HCT116 (cell line): ENCODE measurements at regions not wholly inside any gene's neighbourhood (a gene's known extent, or its start where the extent isn't known, plus 50 kb on each side); places are given as distances from the start of the nearest gene placed in this dataset.

Source experiments
- ATAC-seq: fragments of 200-7000 bp; cut with Tn5 transposase; 2 replicates; pipeline ENCODE4 v1.9.1; 2020; ENCODE audit warnings: mild to moderate bottlenecking, moderate library complexity
- BruUV-seq: library from RNA; stranded (reverse); fragments of 400-500 nt; replicated peaks from 2 replicates; lab custom pipeline; 2021; lab: Mats Ljungman, UMichigan
- CTCF ChIA-PET: fragments of 300-600 bp; sonication (Branson Sonifier 250); formaldehyde crosslinking; loops from one replicate; lab custom pipeline; 2021; ENCODE audit warnings: antibody characterized with exemption; lab: Charles Lee
- POLR2A ChIA-PET: fragments of 300-600, 350-600 bp; sonication (Branson Sonifier 250); formaldehyde crosslinking; loops from one replicate; lab custom pipeline; 2021; ENCODE audit warnings: antibody characterized with exemption; lab: Charles Lee
- RAD21 ChIA-PET, 2 experiments: fragments of 300-600 bp; sonication (Branson Sonifier 250); formaldehyde crosslinking; loops; one replicate each; lab custom pipeline; 2023; ENCODE audit warnings: low total read pairs in 2 of 2; ENCODE audit not compliant: uncharacterized antibody in 2 of 2, unreplicated experiment in 2 of 2, low non-redundant PET in 1 of 2; lab: Charles Lee
- DNase-seq: peaks from one replicate; pipeline ENCODE4 v3.0.0-alpha.2; 2010; ENCODE audit warnings: low read depth, low spot score
- H2AFZ ChIP-seq: fragments of 200-600 bp; shearing (Covaris generic), sonication (generic); 2 replicates; pipeline ENCODE4 v1.6.1; 2017; ENCODE audit warnings: low read depth, mixed run types, mixed read lengths, antibody characterized with exemption, low read length; ENCODE audit not compliant: poor library complexity, severe bottlenecking
- H3K27ac ChIP-seq: 2 replicates; pipeline ENCODE4 v1.5.1; 2012; ENCODE audit warnings: low read depth, low read length
- H3K27me3 ChIP-seq: fragments of 200-600 bp; sonication (generic); 2 replicates; pipeline ENCODE4 v1.6.1; 2016; ENCODE audit warnings: mixed run types, low read length, mixed read lengths; ENCODE audit not compliant: insufficient read depth
- H3K36me3 ChIP-seq, 2 experiments: fragments of 200-500 bp in 1 of 2; fragments of 200-600 bp in 1 of 2; sonication (Bioruptor generic) in 1 of 2; sonication (generic) in 1 of 2; 2 replicates each; pipeline versions ENCODE4 v1.5.1 to v1.6.1; 2014 to 2016; ENCODE audit warnings: low read length in 2 of 2, inconsistent platforms in 1 of 2, mixed read lengths in 1 of 2, mixed run types in 1 of 2; ENCODE audit not compliant: insufficient read depth in 2 of 2, control insufficient read depth in 1 of 2
- H3K4me1 ChIP-seq, 2 experiments: fragments of 200-600 bp in 1 of 2; sonication (generic) in 1 of 2; 2 replicates each; pipeline versions ENCODE4 v1.5.1 to v1.6.1; 2012 to 2017; ENCODE audit warnings: low read length in 2 of 2, inconsistent platforms in 1 of 2, mild to moderate bottlenecking in 1 of 2, mixed read lengths in 1 of 2, mixed run types in 1 of 2, moderate library complexity in 1 of 2; ENCODE audit not compliant: insufficient read depth in 2 of 2, control insufficient read depth in 1 of 2
- H3K4me2 ChIP-seq: fragments of 200-600 bp; sonication (generic); 2 replicates; pipeline ENCODE4 v1.6.1; 2017; ENCODE audit warnings: mixed run types, low read length, mixed read lengths
- H3K4me3 ChIP-seq, 2 experiments: fragments of 200-600 bp in 1 of 2; sonication (generic) in 1 of 2; replicated peaks in 1 of 2; 2 replicates each; pipeline ENCODE4 v1.5.1; 2011 to 2016; ENCODE audit warnings: low read length in 2 of 2, control low read depth in 1 of 2, low read depth in 1 of 2, mild to moderate bottlenecking in 1 of 2, mixed read lengths in 1 of 2, mixed run types in 1 of 2
- H3K79me2 ChIP-seq: fragments of 200-600 bp; sonication (generic); 2 replicates; pipeline ENCODE4 v1.6.1; 2017; ENCODE audit warnings: mild to moderate bottlenecking, mixed run types, low read length, moderate library complexity, mixed read lengths; ENCODE audit not compliant: insufficient read depth
- H3K9ac ChIP-seq: fragments of 200-600 bp; sonication (generic); 2 replicates; pipeline ENCODE4 v1.6.1; 2016; ENCODE audit warnings: low read length, mixed read lengths
- H3K9me2 ChIP-seq: fragments of 200-600 bp; sonication (generic), shearing (Covaris generic); 2 replicates; pipeline ENCODE4 v1.6.1; 2017; ENCODE audit warnings: mixed run types, mild to moderate bottlenecking, moderate library complexity; ENCODE audit not compliant: insufficient read depth
- H3K9me3 ChIP-seq, 2 experiments: fragments of 200-500 bp in 1 of 2; fragments of 200-600 bp in 1 of 2; sonication (Bioruptor generic) in 1 of 2; sonication (generic) in 1 of 2; 2 replicates each; pipeline ENCODE4 v1.6.1; 2014 to 2017; ENCODE audit warnings: low read length in 2 of 2, mixed read lengths in 2 of 2, inconsistent platforms in 1 of 2, low read depth in 1 of 2, mild to moderate bottlenecking in 1 of 2, mixed run types in 1 of 2, moderate library complexity in 1 of 2; ENCODE audit not compliant: control insufficient read depth in 1 of 2, insufficient read depth in 1 of 2
- H4K20me1 ChIP-seq: fragments of 200-600 bp; sonication (generic), shearing (Covaris generic); 2 replicates; pipeline ENCODE4 v1.6.1; 2017; ENCODE audit warnings: mixed run types, mild to moderate bottlenecking, moderate library complexity; ENCODE audit not compliant: insufficient read depth
- CEBPB ChIP-seq: IDR thresholded peaks from 2 replicates; pipeline ENCODE4 v1.6.1; 2012; ENCODE audit warnings: low read depth
- EGR1 ChIP-seq: IDR thresholded peaks from 2 replicates; pipeline ENCODE4 v1.6.1; 2012; ENCODE audit warnings: low read depth
- EZH2 ChIP-seq: fragments of 200-600 bp; sonication (generic); IDR thresholded peaks from 2 replicates; pipeline ENCODE4 v1.6.1; 2017; ENCODE audit warnings: antibody characterized with exemption, mixed run types
- POLR2A ChIP-seq: IDR thresholded peaks from 2 replicates; pipeline ENCODE4 v1.7.0; 2011; ENCODE audit warnings: borderline replicate concordance; ENCODE audit not compliant: insufficient read depth, insufficient read length; ENCODE audit errors: extremely low read depth
- POLR2AphosphoS5 ChIP-seq: IDR thresholded peaks from 2 replicates; pipeline ENCODE4 v1.6.1; 2011; ENCODE audit warnings: mild to moderate bottlenecking, low read depth, low read length, moderate library complexity
- RAD21 ChIP-seq: IDR thresholded peaks from 2 replicates; pipeline ENCODE4 v1.6.1; 2012; ENCODE audit warnings: low read depth, mild to moderate bottlenecking
- SIN3A ChIP-seq: IDR thresholded peaks from 2 replicates; pipeline ENCODE4 v1.6.1; 2012; ENCODE audit warnings: low read depth
- ZFX ChIP-seq: fragments of 450-650 bp; IDR thresholded peaks from 2 replicates; pipeline ENCODE4 v1.6.1; 2017
- ZNF274 ChIP-seq: fragments of 200-500 bp; sonication (Bioruptor generic); IDR thresholded peaks from 2 replicates; pipeline ENCODE4 v1.6.1; 2014; ENCODE audit warnings: mild to moderate bottlenecking, low read depth, low read length, inconsistent platforms
- intact Hi-C: fragments of 100-400 bp; cut with micrococcal nuclease; formaldehyde crosslinking; loops from 2 replicates; pipeline ENCODE4 v1.10.0; 2022
- TF ChIP-seq, protein P1 (sequence below): IDR thresholded peaks from 2 replicates; pipeline ENCODE4 v1.6.1; 2011; ENCODE audit warnings: mild to moderate bottlenecking, low read length, moderate library complexity; ENCODE audit not compliant: insufficient replicate concordance; ENCODE audit errors: extremely low read depth
- TF ChIP-seq, protein P2 (sequence below): IDR thresholded peaks from 2 replicates; pipeline ENCODE4 v1.6.1; 2012; ENCODE audit warnings: low read depth
- TF ChIP-seq, protein P3 (sequence below): IDR thresholded peaks from 2 replicates; pipeline ENCODE4 v1.6.1; 2012
- TF ChIP-seq, protein P4 (sequence below): IDR thresholded peaks from 2 replicates; pipeline ENCODE4 v1.6.1; 2012

DNA sequence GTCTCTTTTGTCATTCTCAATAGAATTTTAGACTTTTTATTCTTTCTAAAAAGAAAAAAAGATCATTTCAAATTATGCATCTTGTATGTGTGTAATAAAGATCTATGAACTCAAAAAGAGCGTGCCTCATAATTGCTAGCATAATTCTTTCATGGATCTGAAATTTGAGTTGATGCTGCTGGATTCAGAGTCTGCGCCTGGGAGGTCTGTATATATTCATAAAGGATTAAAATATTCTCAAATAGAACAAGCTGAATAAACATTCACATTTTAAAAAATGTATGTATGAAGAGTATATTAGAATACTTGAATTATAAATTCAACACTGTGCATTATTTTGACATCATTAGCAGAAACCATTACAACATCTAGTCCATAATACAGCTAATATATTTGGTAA, 297.8 kb upstream of the GRAMD2B start:
- Histone ChIP-seq H3K4me3 (no peak overlapping the region), H4K20me1 (no peaks in the 10 kb centered on the region), H3K9me2 (no peaks in the 10 kb centered on the region), H3K4me2 (no peak overlapping the region), H3K36me3 (no peaks in the 10 kb centered on the region), H3K4me1 (peaks cover 3 to 8% of the 10 kb centered on the region in 2 experiments; a peak in 3 of 4 replicates), H3K27ac (no peak overlapping the region), H3K27me3 (no peaks in the 10 kb centered on the region), H3K9me3 (no peaks in the 10 kb centered on the region), H2AFZ (no peak overlapping the region), H3K79me2 (no peaks in the 10 kb centered on the region), H3K9ac (no peak overlapping the region)
- ATAC-seq, result no peak
- ChIA-PET RAD21 (no interaction called here), POLR2A (no interaction called here), CTCF (no interaction called here)
- TF ChIP-seq EGR1, result no peak
- no TSS peak for BruUV-seq
- intact Hi-C loops, result no loop called here
- no peak for DNase-seq

DNA sequence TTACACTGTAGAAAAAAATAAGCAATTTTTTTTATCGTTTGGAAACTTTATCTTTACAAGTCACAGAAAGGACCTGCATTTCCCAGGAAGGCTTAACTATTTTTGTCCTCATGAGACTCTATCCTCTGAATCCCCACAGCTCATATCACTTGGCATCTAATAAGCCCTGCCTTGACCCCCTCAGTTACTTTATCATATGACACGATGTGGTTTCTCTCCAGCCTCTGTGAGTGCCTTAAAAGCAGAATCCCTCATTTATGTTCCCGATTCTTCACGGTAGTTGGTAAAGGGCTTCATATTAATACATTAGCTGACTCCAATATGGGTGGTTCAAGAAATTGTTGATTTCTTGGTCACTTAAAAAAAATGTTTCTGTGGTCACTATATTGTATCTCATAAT, 296.6 kb upstream of the GRAMD2B start:
- Histone ChIP-seq H2AFZ (no peak overlapping the region), H3K4me2 (no peak overlapping the region), H3K9me2 (no peaks in the 10 kb centered on the region), H3K4me1 (peaks cover 3 to 8% of the 10 kb centered on the region in 2 experiments; a peak in 3 of 4 replicates), H3K79me2 (no peaks in the 10 kb centered on the region), H3K27me3 (no peaks in the 10 kb centered on the region), H3K9ac (no peak overlapping the region), H4K20me1 (no peaks in the 10 kb centered on the region), H3K36me3 (no peaks in the 10 kb centered on the region), H3K27ac (no peak overlapping the region), H3K9me3 (no peaks in the 10 kb centered on the region), H3K4me3 (no peak overlapping the region)
- ChIA-PET POLR2A (no interaction called here), CTCF (no interaction called here), RAD21 (no interaction called here)
- DNase-seq (no peak), ATAC-seq (no peak)
- intact Hi-C loops, result no loop called here
- no TSS peak for BruUV-seq
- TF ChIP-seq RAD21 (no peak), ZFX (no peak), SIN3A (no peak), CEBPB (no peak), EZH2 (no peak), ZNF274 (no peak), POLR2A (no peak), POLR2AphosphoS5 (no peak)
- TF ChIP-seq, protein P1, sequence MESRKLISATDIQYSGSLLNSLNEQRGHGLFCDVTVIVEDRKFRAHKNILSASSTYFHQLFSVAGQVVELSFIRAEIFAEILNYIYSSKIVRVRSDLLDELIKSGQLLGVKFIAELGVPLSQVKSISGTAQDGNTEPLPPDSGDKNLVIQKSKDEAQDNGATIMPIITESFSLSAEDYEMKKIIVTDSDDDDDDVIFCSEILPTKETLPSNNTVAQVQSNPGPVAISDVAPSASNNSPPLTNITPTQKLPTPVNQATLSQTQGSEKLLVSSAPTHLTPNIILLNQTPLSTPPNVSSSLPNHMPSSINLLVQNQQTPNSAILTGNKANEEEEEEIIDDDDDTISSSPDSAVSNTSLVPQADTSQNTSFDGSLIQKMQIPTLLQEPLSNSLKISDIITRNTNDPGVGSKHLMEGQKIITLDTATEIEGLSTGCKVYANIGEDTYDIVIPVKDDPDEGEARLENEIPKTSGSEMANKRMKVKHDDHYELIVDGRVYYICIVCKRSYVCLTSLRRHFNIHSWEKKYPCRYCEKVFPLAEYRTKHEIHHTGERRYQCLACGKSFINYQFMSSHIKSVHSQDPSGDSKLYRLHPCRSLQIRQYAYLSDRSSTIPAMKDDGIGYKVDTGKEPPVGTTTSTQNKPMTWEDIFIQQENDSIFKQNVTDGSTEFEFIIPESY, result no peak
- TF ChIP-seq, protein P2, sequence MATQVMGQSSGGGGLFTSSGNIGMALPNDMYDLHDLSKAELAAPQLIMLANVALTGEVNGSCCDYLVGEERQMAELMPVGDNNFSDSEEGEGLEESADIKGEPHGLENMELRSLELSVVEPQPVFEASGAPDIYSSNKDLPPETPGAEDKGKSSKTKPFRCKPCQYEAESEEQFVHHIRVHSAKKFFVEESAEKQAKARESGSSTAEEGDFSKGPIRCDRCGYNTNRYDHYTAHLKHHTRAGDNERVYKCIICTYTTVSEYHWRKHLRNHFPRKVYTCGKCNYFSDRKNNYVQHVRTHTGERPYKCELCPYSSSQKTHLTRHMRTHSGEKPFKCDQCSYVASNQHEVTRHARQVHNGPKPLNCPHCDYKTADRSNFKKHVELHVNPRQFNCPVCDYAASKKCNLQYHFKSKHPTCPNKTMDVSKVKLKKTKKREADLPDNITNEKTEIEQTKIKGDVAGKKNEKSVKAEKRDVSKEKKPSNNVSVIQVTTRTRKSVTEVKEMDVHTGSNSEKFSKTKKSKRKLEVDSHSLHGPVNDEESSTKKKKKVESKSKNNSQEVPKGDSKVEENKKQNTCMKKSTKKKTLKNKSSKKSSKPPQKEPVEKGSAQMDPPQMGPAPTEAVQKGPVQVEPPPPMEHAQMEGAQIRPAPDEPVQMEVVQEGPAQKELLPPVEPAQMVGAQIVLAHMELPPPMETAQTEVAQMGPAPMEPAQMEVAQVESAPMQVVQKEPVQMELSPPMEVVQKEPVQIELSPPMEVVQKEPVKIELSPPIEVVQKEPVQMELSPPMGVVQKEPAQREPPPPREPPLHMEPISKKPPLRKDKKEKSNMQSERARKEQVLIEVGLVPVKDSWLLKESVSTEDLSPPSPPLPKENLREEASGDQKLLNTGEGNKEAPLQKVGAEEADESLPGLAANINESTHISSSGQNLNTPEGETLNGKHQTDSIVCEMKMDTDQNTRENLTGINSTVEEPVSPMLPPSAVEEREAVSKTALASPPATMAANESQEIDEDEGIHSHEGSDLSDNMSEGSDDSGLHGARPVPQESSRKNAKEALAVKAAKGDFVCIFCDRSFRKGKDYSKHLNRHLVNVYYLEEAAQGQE, result no peak
- TF ChIP-seq, protein P3, sequence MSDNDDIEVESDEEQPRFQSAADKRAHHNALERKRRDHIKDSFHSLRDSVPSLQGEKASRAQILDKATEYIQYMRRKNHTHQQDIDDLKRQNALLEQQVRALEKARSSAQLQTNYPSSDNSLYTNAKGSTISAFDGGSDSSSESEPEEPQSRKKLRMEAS, result no peak
- TF ChIP-seq, protein P4, sequence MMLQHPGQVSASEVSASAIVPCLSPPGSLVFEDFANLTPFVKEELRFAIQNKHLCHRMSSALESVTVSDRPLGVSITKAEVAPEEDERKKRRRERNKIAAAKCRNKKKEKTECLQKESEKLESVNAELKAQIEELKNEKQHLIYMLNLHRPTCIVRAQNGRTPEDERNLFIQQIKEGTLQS, result no peak
